ENCODE measurements at regions not wholly inside any gene's neighbourhood (a gene's known extent, or its start where the extent isn't known, plus 50 kb on each side); places are given as distances from the start of the nearest gene placed in this dataset.

- H3K4me3 ChIP-seq (ENCODE audit: low read depth in 1 of 2, low read length in 2 of 2), result no peak overlapping the region
- no peaks in the 10 kb centered on the region for H4K20me1 ChIP-seq (ENCODE audit: insufficient read depth, low read length)
- no peak for ATAC-seq (ENCODE audit: insufficient read depth, low read depth)
- H3K9me3 ChIP-seq (ENCODE audit: insufficient read depth, low read length, severe bottlenecking), result no peaks in the 10 kb centered on the region
- H3K4me1 ChIP-seq (ENCODE audit: insufficient read depth, low read length), result no peaks in the 10 kb centered on the region
- H2AFZ ChIP-seq (ENCODE audit: low read depth, low read length), result no peak overlapping the region
- H3K4me2 ChIP-seq (ENCODE audit: insufficient read depth, low read length), result no peak overlapping the region
- DNase-seq, result no peak
- no peak overlapping the region for H3K27ac ChIP-seq (ENCODE audit: low read length)
- no peaks in the 10 kb centered on the region for H3K79me2 ChIP-seq (ENCODE audit: insufficient read depth, low read length)
- H3K9ac ChIP-seq (ENCODE audit: low read depth, low read length), result no peak overlapping the region
- H3K36me3 ChIP-seq (ENCODE audit: insufficient read depth, low read length), result no peaks in the 10 kb centered on the region
- TF ChIP-seq CTCF (IDR thresholded peaks at IDR 0.05; ENCODE audit: borderline replicate concordance, extremely low read depth, low read length, poor library complexity, severe bottlenecking) (no peak), EZH2 (IDR thresholded peaks at IDR 0.05; ENCODE audit: borderline replicate concordance, low read depth, low read length, severe bottlenecking) (no peak)
- no peaks in the 10 kb centered on the region for H3K27me3 ChIP-seq (ENCODE audit: insufficient read depth, low read length, poor library complexity)
Measured at GRCh38 chr4:143109376-143109775, 75.3 kb upstream of the USP38 start.

GRCh38 chr4:143118663-143119062 is 66.1 kb upstream of the USP38 start:
- Histone ChIP-seq H3K27ac (ENCODE audit: low read length) (no peak overlapping the region), H3K4me2 (ENCODE audit: insufficient read depth, low read length) (no peak overlapping the region), H3K9ac (ENCODE audit: low read depth, low read length) (no peak overlapping the region), H3K36me3 (ENCODE audit: insufficient read depth, low read length) (no peaks in the 10 kb centered on the region), H2AFZ (ENCODE audit: low read depth, low read length) (no peak overlapping the region), H4K20me1 (ENCODE audit: insufficient read depth, low read length) (no peaks in the 10 kb centered on the region), H3K9me3 (ENCODE audit: insufficient read depth, low read length, severe bottlenecking) (no peaks in the 10 kb centered on the region), H3K27me3 (ENCODE audit: insufficient read depth, low read length, poor library complexity) (peaks cover 8% of the 10 kb centered on the region), H3K4me1 (ENCODE audit: insufficient read depth, low read length) (no peaks in the 10 kb centered on the region), H3K79me2 (ENCODE audit: insufficient read depth, low read length) (no peaks in the 10 kb centered on the region), H3K4me3 (ENCODE audit: low read depth in 1 of 2, low read length in 2 of 2) (no peak overlapping the region)
- ATAC-seq (ENCODE audit: insufficient read depth, low read depth), result no peak
- TF ChIP-seq EZH2 (IDR thresholded peaks at IDR 0.05; ENCODE audit: borderline replicate concordance, low read depth, low read length, severe bottlenecking), result no peak
- no peak for TF ChIP-seq CTCF (IDR thresholded peaks at IDR 0.05; ENCODE audit: borderline replicate concordance, extremely low read depth, low read length, poor library complexity, severe bottlenecking)
- DNase-seq, result no peak

- H3K9me3 ChIP-seq (ENCODE audit: insufficient read depth, low read length, severe bottlenecking), result no peaks in the 10 kb centered on the region
Measured at GRCh38 chr4:143127621-143128020, 57.1 kb upstream of the USP38 start.

More at GRCh38 chr4:143127621-143128020, 57.1 kb upstream of the USP38 start:
- Histone ChIP-seq H3K79me2 (ENCODE audit: insufficient read depth, low read length) (no peaks in the 10 kb centered on the region), H3K4me3 (ENCODE audit: low read depth in 1 of 2, low read length in 2 of 2) (no peak overlapping the region), H3K27me3 (ENCODE audit: insufficient read depth, low read length, poor library complexity) (no peaks in the 10 kb centered on the region), H3K27ac (ENCODE audit: low read length) (no peak overlapping the region), H3K36me3 (ENCODE audit: insufficient read depth, low read length) (no peaks in the 10 kb centered on the region), H3K4me2 (ENCODE audit: insufficient read depth, low read length) (no peak overlapping the region), H3K9ac (ENCODE audit: low read depth, low read length) (no peak overlapping the region), H2AFZ (ENCODE audit: low read depth, low read length) (no peak overlapping the region), H3K4me1 (ENCODE audit: insufficient read depth, low read length) (no peaks in the 10 kb centered on the region), H4K20me1 (ENCODE audit: insufficient read depth, low read length) (no peaks in the 10 kb centered on the region)
- TF ChIP-seq CTCF (IDR thresholded peaks at IDR 0.05; ENCODE audit: borderline replicate concordance, extremely low read depth, low read length, poor library complexity, severe bottlenecking) (no peak), EZH2 (IDR thresholded peaks at IDR 0.05; ENCODE audit: borderline replicate concordance, low read depth, low read length, severe bottlenecking) (no peak)
- no peak for ATAC-seq (ENCODE audit: insufficient read depth, low read depth)
- DNase-seq, result no peak
